TTC549 (cell line): ENCODE measurements at regions not wholly inside any gene's neighbourhood (a gene's known extent, or its start where the extent isn't known, plus 50 kb on each side); places are given as distances from the start of the nearest gene placed in this dataset.
"Not testable (repeated sequence)": the region's sequence is repeated elsewhere in the genome, so short reads cannot be mapped to it uniquely, and the experiment has no call there.

Experiments used
- FAIRE-seq: peaks from 2 replicates; lab custom pipeline; 2012; peaks lifted over from hg19 to GRCh38; lab: Jason Lieb, UNC

- FAIRE-seq, result no peak
Observed at GRCh38 chr9:13941714-13942113, 372.2 kb downstream of the NFIB start.

- FAIRE-seq, result no peak
Observed at GRCh38 chr9:13939701-13940490, 374.0 kb downstream of the NFIB start.

- FAIRE-seq, result no peak
Observed at GRCh38 chr9:13939134-13939533, 374.8 kb downstream of the NFIB start.

- no peak for FAIRE-seq
Observed at GRCh38 chr9:13934416-13934815, 379.5 kb downstream of the NFIB start.

GRCh38 chr9:13933268-13933656 is 380.7 kb downstream of the NFIB start:
- no peak for FAIRE-seq

GRCh38 chr9:13932528-13933267 is 381.2 kb downstream of the NFIB start:
- no peak for FAIRE-seq

GRCh38 chr9:13929013-13929412 is 384.9 kb downstream of the NFIB start:
- no peak for FAIRE-seq

GRCh38 chr9:13923381-13923780 is 390.6 kb downstream of the NFIB start:
- FAIRE-seq, result no peak

- no peak for FAIRE-seq
Observed at GRCh38 chr9:13920557-13920956, 393.4 kb downstream of the NFIB start.

GRCh38 chr9:13919401-13919800 is 394.5 kb downstream of the NFIB start:
- no peak for FAIRE-seq

GRCh38 chr9:13917534-13917933 is 396.4 kb downstream of the NFIB start:
- FAIRE-seq, result no peak

- FAIRE-seq, result no peak
Observed at GRCh38 chr9:13915591-13916301, 398.2 kb downstream of the NFIB start.

- FAIRE-seq, result no peak
Observed at GRCh38 chr9:13915131-13915530, 398.8 kb downstream of the NFIB start.

- FAIRE-seq, result no peak
Observed at GRCh38 chr9:13911473-13911872, 402.5 kb downstream of the NFIB start.

- FAIRE-seq, result not testable (repeated sequence)
Observed at GRCh38 chr9:13907842-13908241, 406.1 kb downstream of the NFIB start.

- FAIRE-seq, result no peak
Observed at GRCh38 chr9:13904746-13905145, 409.2 kb downstream of the NFIB start.

- FAIRE-seq, result no peak
Observed at GRCh38 chr9:13904311-13904710, 409.6 kb downstream of the NFIB start.

- FAIRE-seq, result no peak
Observed at GRCh38 chr9:13902286-13903066, 411.5 kb downstream of the NFIB start.

- no peak for FAIRE-seq
Observed at GRCh38 chr9:13901176-13901575, 412.8 kb downstream of the NFIB start.

GRCh38 chr9:13900449-13900848 is 413.5 kb downstream of the NFIB start:
- no peak for FAIRE-seq

GRCh38 chr9:13899924-13900323 is 414.0 kb downstream of the NFIB start:
- FAIRE-seq, result no peak

GRCh38 chr9:13898957-13899356 is 415.0 kb downstream of the NFIB start:
- no peak for FAIRE-seq
